HL-60 (cell line): ENCODE measurements at regions not wholly inside any gene's neighbourhood (a gene's known extent, or its start where the extent isn't known, plus 50 kb on each side); places are given as distances from the start of the nearest gene placed in this dataset.
"Not testable (repeated sequence)": the region's sequence is repeated elsewhere in the genome, so short reads cannot be mapped to it uniquely, and the experiment has no call there.

ENCODE experiments used
- GABPA ChIP-seq: IDR thresholded peaks from 2 replicates; pipeline ENCODE4 v1.6.1; 2012; ENCODE audit warnings: low read depth
- POLR2AphosphoS5 ChIP-seq: IDR thresholded peaks from 2 replicates; pipeline ENCODE4 v1.6.1; 2012; ENCODE audit warnings: low read depth
- REST ChIP-seq: IDR thresholded peaks from 2 replicates; pipeline ENCODE4 v1.6.1; 2012; ENCODE audit warnings: low read depth; ENCODE audit not compliant: insufficient replicate concordance
- SPI1 ChIP-seq: IDR thresholded peaks from 2 replicates; pipeline ENCODE4 v1.6.1; 2012; ENCODE audit warnings: low read depth, mild to moderate bottlenecking, borderline replicate concordance
- TF ChIP-seq, protein P1 (sequence below): IDR thresholded peaks from one replicate; pipeline ENCODE4 v1.5.1; 2011; ENCODE audit warnings: low read length, control low read depth, inconsistent platforms; ENCODE audit not compliant: insufficient read depth

- TF ChIP-seq, protein P1, sequence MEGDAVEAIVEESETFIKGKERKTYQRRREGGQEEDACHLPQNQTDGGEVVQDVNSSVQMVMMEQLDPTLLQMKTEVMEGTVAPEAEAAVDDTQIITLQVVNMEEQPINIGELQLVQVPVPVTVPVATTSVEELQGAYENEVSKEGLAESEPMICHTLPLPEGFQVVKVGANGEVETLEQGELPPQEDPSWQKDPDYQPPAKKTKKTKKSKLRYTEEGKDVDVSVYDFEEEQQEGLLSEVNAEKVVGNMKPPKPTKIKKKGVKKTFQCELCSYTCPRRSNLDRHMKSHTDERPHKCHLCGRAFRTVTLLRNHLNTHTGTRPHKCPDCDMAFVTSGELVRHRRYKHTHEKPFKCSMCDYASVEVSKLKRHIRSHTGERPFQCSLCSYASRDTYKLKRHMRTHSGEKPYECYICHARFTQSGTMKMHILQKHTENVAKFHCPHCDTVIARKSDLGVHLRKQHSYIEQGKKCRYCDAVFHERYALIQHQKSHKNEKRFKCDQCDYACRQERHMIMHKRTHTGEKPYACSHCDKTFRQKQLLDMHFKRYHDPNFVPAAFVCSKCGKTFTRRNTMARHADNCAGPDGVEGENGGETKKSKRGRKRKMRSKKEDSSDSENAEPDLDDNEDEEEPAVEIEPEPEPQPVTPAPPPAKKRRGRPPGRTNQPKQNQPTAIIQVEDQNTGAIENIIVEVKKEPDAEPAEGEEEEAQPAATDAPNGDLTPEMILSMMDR, result not testable (repeated sequence)
- TF ChIP-seq POLR2AphosphoS5, REST, GABPA, SPI1: not testable (repeated sequence)
Observed at GRCh38 chr10:15421875-15422274, 50.8 kb upstream of the FAM171A1 start.
